Gastroesophageal sphincter (tissue), 3 donors: ENCODE measurements at regions not wholly inside any gene's neighbourhood (a gene's known extent, or its start where the extent isn't known, plus 50 kb on each side); places are given as distances from the start of the nearest gene placed in this dataset.

Experiments
- EP300 ChIP-seq: sonication (generic); formaldehyde crosslinking; IDR thresholded peaks from one replicate; pipeline ENCODE4 v1.6.1; 2017; ENCODE audit warnings: antibody characterized with exemption, mild to moderate bottlenecking
- POLR2A ChIP-seq, 2 donors: fragments of 450-650 bp; IDR thresholded peaks; one replicate each; pipeline ENCODE4 v1.6.1; 2017; ENCODE audit warnings: antibody characterized with exemption in 2 of 2, mild to moderate bottlenecking in 2 of 2, moderate library complexity in 1 of 2
- POLR2AphosphoS5 ChIP-seq: sonication (generic); formaldehyde crosslinking; IDR thresholded peaks from one replicate; pipeline ENCODE4 v1.6.1; 2017; ENCODE audit warnings: antibody characterized with exemption
- TF ChIP-seq, protein P1 (sequence below), 4 experiments: fragments of 200-600 bp in 2 of 4; fragments of 450-650 bp in 2 of 4; sonication (generic) in 1 of 4; IDR thresholded peaks; one replicate each; pipeline ENCODE4 v1.5.1; 2017 to 2019; ENCODE audit warnings: antibody characterized with exemption in 4 of 4, mild to moderate bottlenecking in 2 of 4, moderate library complexity in 2 of 4

DNA sequence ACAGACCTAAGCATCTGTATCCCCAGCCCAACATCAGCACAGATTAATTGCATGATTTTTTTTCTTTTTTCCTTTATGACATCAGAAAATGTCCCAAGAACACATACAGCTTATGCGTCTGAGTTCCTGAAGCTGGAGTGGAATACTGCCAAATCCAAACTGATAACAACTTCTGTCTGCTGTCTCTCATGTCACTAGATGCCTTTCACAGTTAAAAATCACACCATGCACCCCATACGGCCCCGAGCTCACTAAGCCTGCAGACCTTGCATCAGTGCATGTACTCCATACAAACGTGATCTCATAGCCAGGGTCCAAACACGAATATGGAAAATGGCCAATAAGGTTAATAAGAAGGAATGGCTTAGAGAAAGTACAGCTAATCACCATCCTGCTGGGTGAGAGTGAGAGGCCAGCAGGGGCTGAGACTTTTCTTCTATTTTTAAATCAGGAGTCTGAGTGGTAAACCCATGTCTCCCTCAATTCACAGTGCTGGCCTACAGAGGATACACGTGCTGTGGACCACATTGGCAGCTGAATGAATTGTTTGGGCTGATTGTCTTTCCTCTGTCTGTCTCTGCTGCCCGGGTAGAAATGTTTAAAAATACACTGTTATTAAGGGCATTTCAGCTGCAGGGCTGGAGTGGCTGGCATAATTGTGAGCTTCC, 350.6 kb upstream of the RAG2 start:
- TF ChIP-seq, protein P1, sequence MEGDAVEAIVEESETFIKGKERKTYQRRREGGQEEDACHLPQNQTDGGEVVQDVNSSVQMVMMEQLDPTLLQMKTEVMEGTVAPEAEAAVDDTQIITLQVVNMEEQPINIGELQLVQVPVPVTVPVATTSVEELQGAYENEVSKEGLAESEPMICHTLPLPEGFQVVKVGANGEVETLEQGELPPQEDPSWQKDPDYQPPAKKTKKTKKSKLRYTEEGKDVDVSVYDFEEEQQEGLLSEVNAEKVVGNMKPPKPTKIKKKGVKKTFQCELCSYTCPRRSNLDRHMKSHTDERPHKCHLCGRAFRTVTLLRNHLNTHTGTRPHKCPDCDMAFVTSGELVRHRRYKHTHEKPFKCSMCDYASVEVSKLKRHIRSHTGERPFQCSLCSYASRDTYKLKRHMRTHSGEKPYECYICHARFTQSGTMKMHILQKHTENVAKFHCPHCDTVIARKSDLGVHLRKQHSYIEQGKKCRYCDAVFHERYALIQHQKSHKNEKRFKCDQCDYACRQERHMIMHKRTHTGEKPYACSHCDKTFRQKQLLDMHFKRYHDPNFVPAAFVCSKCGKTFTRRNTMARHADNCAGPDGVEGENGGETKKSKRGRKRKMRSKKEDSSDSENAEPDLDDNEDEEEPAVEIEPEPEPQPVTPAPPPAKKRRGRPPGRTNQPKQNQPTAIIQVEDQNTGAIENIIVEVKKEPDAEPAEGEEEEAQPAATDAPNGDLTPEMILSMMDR (IDR thresholded peaks at IDR 0.05), result no peak
- TF ChIP-seq POLR2A (IDR thresholded peaks at IDR 0.05) (no peak), POLR2AphosphoS5 (no peak), EP300 (no peak)
